Esophagus squamous epithelium (tissue), 4 donors: ENCODE measurements at regions not wholly inside any gene's neighbourhood (a gene's known extent, or its start where the extent isn't known, plus 50 kb on each side); places are given as distances from the start of the nearest gene placed in this dataset.

Experiments used
- CTCF ChIP-seq, 6 experiments: fragments of 450-650 bp in 4 of 6; fragments of 200-600 bp in 2 of 6; sonication (generic) in 2 of 6; IDR thresholded peaks; one replicate each; pipeline ENCODE4 v1.5.1; 2016 to 2019; ENCODE audit warnings: antibody characterized with exemption in 6 of 6, mild to moderate bottlenecking in 4 of 6, moderate library complexity in 4 of 6
- POLR2A ChIP-seq, 4 donors: fragments of 450-650 bp; IDR thresholded peaks; one replicate each; pipeline ENCODE4 v1.6.1; 2017; ENCODE audit warnings: antibody characterized with exemption in 4 of 4, mild to moderate bottlenecking in 4 of 4, moderate library complexity in 3 of 4

- TF ChIP-seq CTCF (IDR thresholded peaks at IDR 0.05) (no peak), POLR2A (IDR thresholded peaks at IDR 0.05) (no peak)
Measured at GRCh38 chr1:70768216-70768615, 279.4 kb downstream of the PTGER3 start.
